ENCODE measurements at regions not wholly inside any gene's neighbourhood (a gene's known extent, or its start where the extent isn't known, plus 50 kb on each side); places are given as distances from the start of the nearest gene placed in this dataset.
"Not testable (repeated sequence)": the region's sequence is repeated elsewhere in the genome, so short reads cannot be mapped to it uniquely, and the experiment has no call there.

DNA sequence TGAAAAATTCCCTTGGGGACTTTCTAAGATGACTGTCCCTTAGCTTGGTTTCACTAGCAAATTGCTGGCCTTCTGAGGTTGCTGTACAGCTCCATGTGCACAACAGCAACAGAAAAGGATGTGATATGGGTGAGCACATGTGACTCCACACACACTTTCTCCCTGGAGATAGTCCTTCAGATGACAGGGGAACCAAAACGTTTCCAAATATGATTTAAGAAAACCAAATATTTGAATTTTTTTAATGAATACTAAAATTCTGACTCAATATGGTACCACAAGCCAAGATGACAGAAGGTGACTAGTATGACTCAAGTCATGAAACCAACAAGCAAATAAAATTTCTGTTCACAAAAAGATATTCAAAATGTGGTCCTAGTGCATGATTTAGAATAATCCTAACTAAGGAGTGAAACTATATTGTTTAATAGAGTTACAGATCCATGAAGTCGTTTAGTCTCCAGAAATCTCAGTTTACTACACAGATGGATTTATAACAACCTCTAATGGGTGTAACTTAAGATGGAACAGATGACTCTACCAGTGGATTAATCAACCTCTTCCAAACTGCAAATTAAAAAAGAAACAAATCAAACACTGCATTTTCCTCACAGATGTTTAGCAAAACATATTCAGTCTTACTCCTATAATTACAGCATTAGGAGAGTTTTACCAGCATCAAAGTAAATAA is 144.8 kb upstream of the PIK3R1 start:
- H3K4me3 ChIP-seq (ENCODE audit: low read depth, low read length), result no peak overlapping the region

DNA sequence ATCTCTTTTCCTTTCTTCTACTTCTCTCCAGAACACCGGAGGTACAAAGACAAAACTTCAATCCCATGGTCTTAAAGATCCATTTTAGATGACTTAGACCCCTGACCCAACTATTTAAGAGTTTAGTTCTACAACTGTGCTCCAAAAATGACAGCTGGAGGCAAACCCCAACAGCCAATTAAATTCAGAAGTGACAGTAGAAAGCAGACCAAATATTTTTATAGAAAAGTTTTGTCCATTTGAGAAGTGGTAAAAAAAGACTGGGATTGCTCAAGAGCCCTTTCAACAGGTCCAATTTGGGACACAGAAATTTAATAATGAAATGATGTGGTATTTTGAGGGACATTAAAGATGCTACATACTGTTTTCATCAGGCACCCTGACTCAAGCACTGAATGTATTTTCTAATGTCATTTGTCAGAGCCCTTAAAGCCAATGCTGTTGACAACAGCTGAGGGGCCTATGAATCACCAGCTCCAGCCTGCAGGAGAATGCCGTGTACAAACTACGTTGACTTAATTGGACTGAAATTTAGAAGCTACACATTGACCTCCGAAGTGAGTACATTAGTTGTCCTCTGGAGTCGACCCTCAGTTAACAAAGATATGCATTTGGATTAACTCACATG is 147.5 kb upstream of the PIK3R1 start:
- H3K4me3 ChIP-seq (ENCODE audit: low read depth, low read length), result no peak overlapping the region

DNA sequence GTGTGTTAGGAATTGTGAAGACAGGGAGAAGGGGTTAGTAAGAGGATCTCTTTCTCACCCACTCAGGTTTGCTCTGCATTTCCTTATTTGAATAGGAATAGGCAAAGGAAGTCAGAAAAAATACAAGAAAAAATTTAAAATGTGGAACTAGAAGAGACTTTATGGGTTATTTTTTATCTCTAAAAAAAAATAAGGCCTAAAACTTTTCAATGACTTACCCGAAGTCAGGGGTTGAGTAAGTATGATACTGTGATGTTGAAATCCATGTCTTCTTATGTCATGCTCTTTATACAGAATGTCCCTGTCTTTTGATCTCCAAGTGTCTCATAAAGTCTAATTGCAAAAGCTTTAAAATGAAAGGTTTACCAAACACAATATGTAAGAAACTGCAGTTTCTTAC is 148.3 kb upstream of the PIK3R1 start:
- no peak overlapping the region for H3K4me3 ChIP-seq (ENCODE audit: low read depth, low read length)

DNA sequence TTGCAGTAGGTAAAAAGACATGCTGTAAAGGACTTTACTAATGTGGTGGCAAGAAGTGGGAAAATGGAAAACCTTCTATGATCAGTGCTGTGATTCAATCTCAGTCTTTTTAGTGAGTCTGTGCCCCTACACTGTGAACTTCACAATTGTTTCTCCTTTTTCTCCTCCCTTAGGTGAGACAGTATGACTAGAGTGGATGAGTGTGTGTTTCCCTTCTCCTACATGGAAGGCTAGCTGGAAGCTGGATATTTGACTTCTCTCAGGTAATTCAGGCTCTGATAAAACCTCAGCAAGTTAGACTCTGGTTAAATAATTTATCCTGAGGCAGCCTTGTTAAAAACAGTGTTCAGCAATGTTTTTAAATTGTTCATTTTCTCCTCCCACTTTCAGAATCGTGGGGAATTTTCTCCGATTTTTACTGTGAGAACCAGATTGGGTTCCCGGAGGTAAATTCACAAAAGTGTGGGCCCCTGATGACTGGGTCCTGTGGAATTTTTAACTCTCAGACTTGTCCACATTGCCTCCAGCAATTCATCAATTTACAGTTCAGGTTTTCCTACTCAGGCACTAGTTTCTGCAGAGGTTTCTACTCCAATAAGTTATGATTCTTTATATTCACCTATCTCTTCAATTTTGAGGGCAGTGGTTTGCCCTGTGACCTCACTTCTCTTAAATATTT is 149.1 kb upstream of the PIK3R1 start:
- no peak overlapping the region for H3K4me3 ChIP-seq (ENCODE audit: low read depth, low read length)

DNA sequence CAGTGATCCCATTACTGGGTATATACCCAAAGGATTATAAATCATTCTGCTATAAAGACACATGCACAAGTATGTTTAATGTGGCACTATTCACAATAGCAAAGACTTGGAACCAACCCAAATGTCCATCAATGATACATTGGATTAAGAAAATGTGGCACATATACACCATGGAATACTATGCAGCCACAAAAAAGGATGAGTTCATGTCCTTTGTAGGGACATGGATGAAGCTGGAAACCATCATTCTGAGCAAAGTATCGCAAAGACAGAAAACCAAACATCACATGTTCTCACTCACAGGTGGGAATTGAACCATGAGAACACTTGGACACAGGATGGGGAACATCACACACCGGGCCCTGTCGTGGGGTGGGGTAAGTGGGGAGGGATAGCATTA is 150.2 kb upstream of the PIK3R1 start:
- not testable (repeated sequence) for H3K4me3 ChIP-seq (ENCODE audit: low read depth, low read length)

DNA sequence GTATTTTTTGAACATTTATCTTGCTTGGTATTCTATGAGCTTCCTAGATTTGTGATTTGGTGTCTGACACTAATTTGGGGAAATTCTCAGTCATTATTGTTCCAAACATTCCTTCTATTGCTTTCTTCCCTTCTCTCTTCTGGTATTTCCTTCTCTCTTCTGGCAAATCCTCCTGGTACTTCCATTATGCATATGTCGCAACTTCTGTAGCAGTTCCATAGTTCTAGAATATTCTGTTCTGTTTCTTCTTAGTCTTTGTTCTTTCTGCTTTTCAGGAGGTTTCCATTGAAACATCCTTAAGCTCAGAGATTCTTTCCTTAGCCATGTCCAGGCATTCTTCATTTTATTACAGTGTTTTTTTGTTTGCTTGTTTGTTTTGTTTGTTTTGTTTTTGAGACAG is 155.2 kb upstream of the PIK3R1 start:
- H3K4me3 ChIP-seq (ENCODE audit: low read depth, low read length), result no peak overlapping the region

DNA sequence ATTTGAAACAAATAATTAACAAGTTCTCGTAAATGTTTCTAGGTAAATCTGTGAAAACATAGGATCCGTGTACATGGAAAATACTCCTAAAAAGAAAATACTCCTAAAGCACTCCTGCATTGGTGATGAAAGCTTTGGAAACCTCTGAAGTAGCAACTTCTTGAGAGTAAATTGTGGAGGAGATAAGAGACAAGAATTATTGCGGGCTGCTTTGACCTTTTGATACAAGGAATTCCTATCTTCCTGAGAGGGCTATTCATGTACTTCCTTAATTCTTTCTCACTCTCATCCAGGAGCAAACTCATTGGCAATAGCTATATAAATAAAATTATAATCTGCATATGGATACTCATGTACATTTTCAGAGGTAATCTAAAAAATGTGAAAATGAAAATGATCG is 158.4 kb upstream of the PIK3R1 start:
- no peak overlapping the region for H3K4me3 ChIP-seq (ENCODE audit: low read depth, low read length)

DNA sequence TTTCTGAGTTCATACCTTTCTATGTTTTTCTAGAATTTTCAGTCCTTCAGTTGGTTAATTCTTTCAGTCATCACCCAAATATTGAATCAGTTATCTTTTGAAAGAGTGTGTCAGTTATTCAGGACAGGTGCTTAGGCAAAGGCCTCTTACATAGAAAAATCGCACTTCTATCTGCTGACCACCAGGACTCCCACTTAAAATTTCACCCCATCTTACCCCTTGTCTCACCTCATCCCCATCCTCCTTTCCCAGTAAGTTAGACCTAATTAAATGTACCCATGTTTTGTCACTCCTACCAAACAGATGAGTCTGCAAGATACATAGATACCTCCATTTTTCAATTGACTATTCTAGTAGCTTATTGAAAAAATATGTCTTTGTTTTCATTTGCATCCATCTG is 159.9 kb upstream of the PIK3R1 start:
- H3K4me3 ChIP-seq (ENCODE audit: low read depth, low read length), result no peak overlapping the region

DNA sequence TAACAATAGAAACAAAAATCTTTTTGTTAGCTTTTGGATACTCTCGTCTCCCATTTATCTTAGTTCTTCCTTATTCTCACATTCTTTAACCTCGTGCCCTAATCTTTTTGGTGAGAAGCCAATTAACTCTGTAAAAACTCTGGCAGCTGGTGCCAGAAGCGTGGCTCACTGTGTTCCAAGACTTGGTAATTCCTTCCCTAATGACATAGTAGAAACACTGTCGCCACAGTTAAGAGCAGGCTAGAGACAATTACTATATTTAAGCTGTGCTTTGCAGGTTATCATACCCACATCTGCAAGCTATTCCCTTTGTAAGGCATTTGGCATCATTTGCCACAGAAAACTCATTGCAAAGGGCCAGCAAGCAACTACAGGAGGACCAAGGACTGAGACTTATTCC is 160.9 kb upstream of the PIK3R1 start:
- no peak overlapping the region for H3K4me3 ChIP-seq (ENCODE audit: low read depth, low read length)

DNA sequence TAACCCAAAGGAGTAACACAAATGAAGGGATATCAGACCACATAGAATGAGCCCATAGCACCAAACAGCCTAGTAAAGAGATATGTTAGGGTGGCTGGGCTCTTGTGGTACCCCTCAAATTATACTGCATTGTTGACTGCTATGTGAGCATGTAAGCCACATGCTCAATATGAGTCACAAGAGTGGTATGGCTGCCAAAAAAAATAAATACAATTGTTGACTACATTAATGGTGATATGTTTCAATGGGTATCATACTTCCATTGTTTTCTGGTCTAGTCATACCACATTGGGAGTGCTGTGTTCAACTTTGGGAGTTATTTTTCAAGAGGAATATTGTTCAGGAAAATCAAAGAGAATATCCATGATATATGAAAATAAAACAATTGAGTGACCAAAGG is 162.4 kb upstream of the PIK3R1 start:
- H3K4me3 ChIP-seq (ENCODE audit: low read depth, low read length), result no peak overlapping the region

DNA sequence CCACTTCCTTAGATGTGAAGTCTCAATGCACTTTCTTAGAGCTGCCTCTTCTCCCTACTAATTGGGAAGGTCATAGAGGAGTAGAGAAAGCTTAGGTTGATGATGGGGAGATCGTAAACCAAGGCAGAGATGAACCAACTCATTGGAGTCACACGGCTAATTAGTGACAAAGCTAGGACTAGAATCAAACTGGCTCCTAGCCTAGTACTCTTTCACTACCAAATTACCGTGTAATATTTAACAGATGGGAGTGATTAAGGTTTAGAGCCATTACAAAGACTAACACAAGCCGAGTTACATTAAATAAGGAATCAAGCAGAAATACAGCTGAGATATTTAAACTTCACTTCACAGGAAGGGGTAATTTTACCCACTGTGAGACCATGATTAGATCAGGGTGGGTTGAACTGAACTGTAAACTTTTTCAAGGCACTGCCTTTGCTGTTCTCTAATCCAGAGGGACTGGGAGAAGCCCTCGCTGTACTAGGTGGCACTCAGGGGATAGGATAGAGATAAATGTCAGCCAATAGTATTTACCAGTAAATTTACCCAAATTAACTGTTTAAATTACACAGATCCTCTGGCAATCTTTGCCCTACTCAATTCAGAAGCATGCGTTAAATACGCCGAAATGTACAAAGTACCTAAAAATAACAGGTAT is 166.4 kb upstream of the PIK3R1 start:
- no peak overlapping the region for H3K4me3 ChIP-seq (ENCODE audit: low read depth, low read length)

DNA sequence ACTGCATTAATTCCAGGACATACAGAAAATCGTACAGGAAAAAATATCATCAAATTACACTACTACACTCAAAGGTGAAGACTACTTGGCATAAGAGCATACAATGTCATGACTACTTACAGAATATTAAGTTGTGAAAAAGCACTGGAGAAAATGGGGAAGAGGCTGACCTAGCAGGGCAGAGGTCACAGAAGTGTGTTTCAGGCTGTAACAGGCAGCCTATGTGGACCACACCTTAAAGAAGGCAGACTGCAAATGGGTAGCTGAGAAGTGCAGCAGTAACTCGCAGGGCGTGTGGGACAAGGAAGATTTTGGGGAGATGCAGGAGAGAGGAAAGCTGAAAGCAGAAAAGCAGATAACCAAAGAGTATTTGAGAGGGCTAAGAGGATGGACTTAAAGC is 167.0 kb upstream of the PIK3R1 start:
- H3K4me3 ChIP-seq (ENCODE audit: low read depth, low read length), result no peak overlapping the region

DNA sequence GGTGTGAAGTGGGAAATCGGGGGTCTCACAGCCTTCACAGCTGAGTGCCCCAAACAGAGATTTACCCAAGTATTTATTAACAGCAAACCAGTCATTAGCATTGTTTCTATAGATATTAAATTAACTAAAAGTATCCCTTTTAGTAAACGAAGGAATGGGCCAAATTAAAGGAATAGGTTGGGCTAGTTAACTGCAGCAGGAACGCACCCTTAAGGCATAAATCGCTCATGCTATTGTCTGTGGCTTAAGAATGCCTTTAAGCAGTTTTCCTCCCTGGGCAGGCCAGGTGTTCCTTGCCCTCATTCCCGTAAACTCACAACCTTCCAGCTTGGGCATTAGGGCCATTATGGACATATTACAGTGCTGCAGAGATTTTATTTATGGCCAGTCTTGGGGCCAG is 167.5 kb upstream of the PIK3R1 start:
- not testable (repeated sequence) for H3K4me3 ChIP-seq (ENCODE audit: low read depth, low read length)

DNA sequence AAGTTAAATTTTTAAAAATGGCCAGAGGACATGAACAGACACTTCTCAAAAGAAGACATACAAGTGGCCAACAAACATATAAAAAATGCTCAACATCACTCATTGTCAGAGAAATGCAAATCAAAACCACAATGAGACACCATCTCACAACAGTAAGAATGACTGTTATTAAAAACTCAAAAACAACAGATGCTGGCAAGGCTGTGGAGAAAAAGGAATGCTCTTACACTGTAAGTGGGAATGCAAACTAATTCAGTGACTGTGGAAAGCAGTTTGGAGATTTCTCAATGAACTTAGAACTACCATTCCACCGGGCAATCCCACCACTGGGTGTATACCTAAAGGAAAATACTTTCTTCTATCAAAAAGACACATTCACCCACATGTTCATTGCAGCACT is 168.5 kb upstream of the PIK3R1 start:
- no peak overlapping the region for H3K4me3 ChIP-seq (ENCODE audit: low read depth, low read length)

DNA sequence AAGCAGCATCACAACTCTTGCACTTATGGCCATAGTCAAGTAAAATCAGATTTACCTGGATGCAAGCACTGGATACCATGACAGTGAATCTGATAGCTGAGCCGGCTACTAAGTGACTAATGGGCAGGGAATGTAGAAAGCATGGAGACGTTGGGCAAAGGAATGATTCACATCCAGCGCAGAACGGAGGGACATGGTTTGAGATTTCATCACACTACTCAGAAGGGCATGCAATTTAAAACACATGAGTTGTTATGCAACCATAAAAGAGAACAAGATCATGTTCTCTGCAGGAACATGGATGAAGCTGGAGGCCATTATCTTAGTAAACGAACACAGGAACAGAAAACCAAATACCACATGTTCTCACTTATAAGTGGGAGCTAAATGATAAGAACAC is 169.1 kb upstream of the PIK3R1 start:
- H3K4me3 ChIP-seq (ENCODE audit: low read depth, low read length), result no peak overlapping the region

DNA sequence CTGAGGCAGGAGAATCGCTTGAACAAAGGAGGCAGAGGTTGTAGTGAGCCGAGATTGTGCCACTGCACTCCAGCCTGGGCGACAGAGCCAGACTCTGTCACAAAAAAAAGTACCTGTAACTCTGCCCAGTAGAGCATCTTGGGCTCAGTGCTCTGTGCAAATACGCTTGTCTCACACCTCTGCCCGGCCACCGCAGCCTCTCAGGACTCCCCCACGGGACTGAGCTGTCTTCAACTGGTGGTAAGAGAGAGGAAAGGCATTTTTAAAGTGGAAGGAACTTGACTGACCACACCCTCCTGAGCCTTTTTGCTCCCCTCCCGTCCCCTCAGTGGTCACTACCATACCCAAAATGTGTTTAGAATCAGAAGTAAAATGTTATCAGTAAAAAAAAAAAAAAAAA is 174.3 kb upstream of the PIK3R1 start:
- no peak overlapping the region for H3K4me3 ChIP-seq (ENCODE audit: low read depth, low read length)

DNA sequence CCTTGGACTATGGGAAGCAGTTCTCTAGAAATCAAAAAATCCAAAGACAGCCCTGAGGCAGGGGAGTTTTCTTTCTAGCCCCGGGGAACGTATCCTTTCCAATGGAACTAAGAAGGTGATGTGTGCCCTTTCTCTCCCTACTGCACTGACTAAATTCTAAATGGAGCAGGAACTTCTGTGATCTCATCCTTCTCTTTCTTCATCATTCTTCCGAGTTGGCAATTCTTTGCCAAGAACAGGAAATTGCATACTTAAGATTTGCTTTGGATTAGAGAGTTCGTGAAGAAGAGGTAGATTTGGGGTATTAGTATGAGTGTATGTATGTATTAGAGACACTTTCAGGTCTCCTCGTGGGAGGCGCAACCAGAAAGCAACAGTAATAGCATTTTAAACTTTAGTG is 178.0 kb upstream of the PIK3R1 start:
- no peak overlapping the region for H3K4me3 ChIP-seq (ENCODE audit: low read depth, low read length)

DNA sequence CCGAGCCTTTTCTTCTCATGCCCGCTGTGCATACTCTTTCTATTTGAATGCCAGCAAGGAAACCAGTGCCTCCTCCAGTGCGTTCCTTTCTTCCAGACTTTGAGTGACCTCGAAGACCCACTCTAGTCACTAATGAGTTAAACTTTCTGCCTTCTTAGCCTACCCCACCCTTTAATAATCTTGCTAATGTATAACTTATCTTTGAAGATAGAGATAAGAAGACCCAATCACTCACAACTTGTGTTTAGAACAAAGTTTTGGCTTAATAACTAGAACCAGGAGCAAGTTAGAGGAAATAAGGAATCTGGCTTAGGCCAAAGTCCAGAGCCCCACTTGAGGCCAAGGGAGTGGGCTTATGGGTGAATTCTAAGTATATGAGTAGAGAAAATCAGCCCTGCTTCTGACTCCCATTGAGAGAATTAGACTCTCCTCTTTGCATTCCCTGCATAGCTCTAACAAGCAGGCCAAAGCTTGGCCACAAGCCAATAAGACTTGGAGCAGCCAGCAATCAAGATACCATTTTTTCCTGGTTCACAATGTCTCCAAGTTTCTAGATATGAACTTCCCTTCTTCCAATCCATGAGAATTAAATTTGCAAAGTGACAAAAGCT is 181.5 kb upstream of the PIK3R1 start:
- no peak overlapping the region for H3K4me3 ChIP-seq (ENCODE audit: low read depth, low read length)

DNA sequence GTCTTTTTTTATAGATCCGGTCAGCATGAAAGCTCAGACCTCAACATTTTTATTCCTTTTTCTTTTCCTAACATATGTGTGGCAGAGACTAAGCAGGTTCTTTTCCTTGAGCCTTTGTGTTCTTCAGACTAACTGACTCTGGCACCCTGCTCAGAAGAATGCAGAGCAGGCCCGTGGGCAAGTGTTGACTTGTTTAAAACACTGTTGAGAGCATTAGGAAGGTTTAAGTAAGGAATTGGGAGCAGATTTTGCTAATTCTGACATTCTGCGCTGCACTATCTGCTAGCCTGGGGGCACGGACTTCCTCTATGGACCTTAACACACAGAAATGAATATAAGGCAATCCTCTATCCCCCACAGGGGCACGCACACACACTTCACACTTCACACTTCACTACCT is 182.5 kb upstream of the PIK3R1 start:
- no peak overlapping the region for H3K4me3 ChIP-seq (ENCODE audit: low read depth, low read length)

DNA sequence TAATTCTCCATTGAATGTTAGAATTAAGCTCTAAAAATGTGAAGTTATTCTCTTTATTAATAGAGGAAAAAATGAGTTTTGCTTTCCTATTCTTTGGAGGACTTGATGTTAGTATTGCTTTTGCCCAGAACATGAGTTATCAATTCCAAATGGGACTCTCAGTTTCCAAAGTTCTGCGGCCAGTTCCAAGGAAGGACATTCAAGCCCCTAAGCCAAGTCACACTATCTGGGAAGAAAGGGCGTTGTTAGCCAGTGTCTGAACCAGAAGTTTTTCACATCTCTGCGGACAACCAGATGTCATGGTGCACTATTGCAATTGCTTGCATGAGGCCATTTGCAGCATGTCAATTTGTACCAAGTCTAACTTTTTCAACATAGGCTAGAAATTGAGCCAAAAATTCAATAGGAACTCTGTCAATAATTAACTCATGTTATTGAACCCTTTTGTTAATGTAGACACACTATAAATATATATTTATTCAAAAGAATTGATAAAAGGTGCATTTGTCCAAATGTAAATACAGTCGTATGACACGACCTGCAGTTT is 183.3 kb upstream of the PIK3R1 start:
- no peak overlapping the region for H3K4me3 ChIP-seq (ENCODE audit: low read depth, low read length)

DNA sequence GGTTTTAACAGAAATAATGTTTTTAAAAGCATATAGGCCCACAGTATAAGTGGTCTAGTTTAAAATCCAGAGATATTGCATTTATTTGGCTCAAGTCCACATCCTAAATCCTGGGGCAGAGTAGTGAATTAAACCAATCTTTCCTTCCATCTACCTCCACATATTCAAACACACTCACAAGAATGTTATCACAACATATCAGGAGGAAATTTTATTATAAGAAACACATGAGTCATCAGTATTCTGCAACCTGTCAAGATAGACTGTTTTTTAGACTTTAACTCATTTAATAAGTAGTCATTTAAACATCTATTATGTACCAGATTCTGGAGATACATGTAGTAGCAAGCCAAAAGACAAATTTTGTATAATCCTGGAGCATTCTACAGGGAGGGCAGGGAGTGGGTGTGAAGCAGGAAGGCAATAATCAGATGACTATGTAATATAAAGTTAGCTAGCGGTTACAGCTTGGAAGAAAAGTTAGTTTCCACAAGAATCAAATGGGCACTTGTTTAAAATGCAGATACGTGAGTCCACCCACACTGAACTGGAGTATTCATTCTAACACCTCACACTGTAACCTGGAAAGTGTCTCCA is 187.3 kb upstream of the PIK3R1 start:
- H3K4me3 ChIP-seq (ENCODE audit: low read depth, low read length), result no peak overlapping the region
